MM.1S (cell line): ENCODE measurements at regions not wholly inside any gene's neighbourhood (a gene's known extent, or its start where the extent isn't known, plus 50 kb on each side); places are given as distances from the start of the nearest gene placed in this dataset.

Experiments used
- DNase-seq: peaks from one replicate; pipeline ENCODE4 v3.0.0-alpha.2; 2015
- H2AFZ ChIP-seq: fragments of 300-600 bp; sonication (generic); 2 replicates; pipeline ENCODE4 v1.6.0; 2016; ENCODE audit warnings: antibody characterized with exemption, low read length
- H3F3A ChIP-seq: fragments of 300-600 bp; sonication (generic); 2 replicates; pipeline ENCODE4 v1.6.1; 2016; ENCODE audit warnings: mild to moderate bottlenecking, antibody characterized with exemption, low read length, moderate library complexity, mixed read lengths; ENCODE audit not compliant: insufficient read depth
- H3K27ac ChIP-seq: fragments of 300-600 bp; sonication (generic); 2 replicates; pipeline ENCODE4 v1.5.1; 2016; ENCODE audit warnings: mild to moderate bottlenecking, low read length
- H3K27me3 ChIP-seq: fragments of 300-600 bp; sonication (generic); replicated peaks from 2 replicates; pipeline ENCODE4 v1.6.0; 2016; ENCODE audit warnings: low read length; ENCODE audit not compliant: insufficient read depth
- H3K36me3 ChIP-seq: fragments of 300-600 bp; sonication (generic); replicated peaks from 2 replicates; pipeline ENCODE4 v1.6.1; 2016; ENCODE audit warnings: mild to moderate bottlenecking, low read length, mixed read lengths; ENCODE audit not compliant: insufficient read depth
- H3K4me1 ChIP-seq: fragments of 300-600 bp; sonication (generic); 2 replicates; pipeline ENCODE4 v1.6.1; 2016; ENCODE audit warnings: low read length, mixed read lengths
- H3K4me2 ChIP-seq: fragments of 300-600 bp; sonication (generic); 2 replicates; pipeline ENCODE4 v1.6.0; 2016; ENCODE audit warnings: low read depth, low read length
- H3K4me3 ChIP-seq: fragments of 300-600 bp; sonication (generic); 2 replicates; pipeline ENCODE4 v1.5.1; 2016; ENCODE audit warnings: low read length, mixed read lengths
- H3K79me2 ChIP-seq: fragments of 300-600 bp; sonication (generic); 2 replicates; pipeline ENCODE4 v1.6.1; 2016; ENCODE audit warnings: mixed run types, low read length, mixed read lengths
- H3K9ac ChIP-seq: fragments of 300-600 bp; sonication (generic); 2 replicates; pipeline ENCODE4 v1.6.1; 2016; ENCODE audit warnings: low read length, mixed read lengths
- H3K9me2 ChIP-seq: fragments of 300-600 bp; sonication (generic); replicated peaks from 2 replicates; pipeline ENCODE4 v1.6.1; 2016; ENCODE audit warnings: mild to moderate bottlenecking, low read length, mixed read lengths; ENCODE audit not compliant: insufficient read depth
- H3K9me3 ChIP-seq: fragments of 300-600 bp; sonication (generic); replicated peaks from 2 replicates; pipeline ENCODE4 v1.6.1; 2016; ENCODE audit warnings: mild to moderate bottlenecking, low read length, mixed read lengths; ENCODE audit not compliant: insufficient read depth
- H4K20me1 ChIP-seq: fragments of 300-600 bp; sonication (generic); 2 replicates; pipeline ENCODE4 v1.6.1; 2016; ENCODE audit warnings: mild to moderate bottlenecking, low read length, moderate library complexity, mixed read lengths; ENCODE audit not compliant: insufficient read depth
- CTCF ChIP-seq: fragments of 300-600 bp; sonication (generic); IDR thresholded peaks from 2 replicates; pipeline ENCODE4 v1.5.1; 2016; ENCODE audit warnings: antibody characterized with exemption, low read length, mixed read lengths
- EZH2 ChIP-seq: fragments of 300-600 bp; sonication (generic); optimal IDR thresholded peaks from 2 replicates; pipeline ENCODE3; 2017; ENCODE audit warnings: low read depth, mild to moderate bottlenecking, antibody characterized with exemption, low read length, mixed read lengths
- EZH2phosphoT487 ChIP-seq: fragments of 300-600 bp; sonication (generic); IDR thresholded peaks from 2 replicates; pipeline ENCODE4 v1.6.1; 2018; ENCODE audit warnings: antibody characterized with exemption, low read length

GRCh38 chr5:34600118-34600493 is 56.0 kb upstream of the RAI14 start:
- no peaks in the 10 kb centered on the region for H3F3A ChIP-seq
- TF ChIP-seq EZH2 (no peak), EZH2phosphoT487 (no peak), CTCF (no peak)
- DNase-seq, result no peak
- no peak overlapping the region for H2AFZ ChIP-seq
- no peak overlapping the region for H3K9ac ChIP-seq
- no peaks in the 10 kb centered on the region for H3K9me3 ChIP-seq
- no peak overlapping the region for H3K4me3 ChIP-seq
- H3K27ac ChIP-seq, result no peak overlapping the region
- H3K9me2 ChIP-seq, result no peaks in the 10 kb centered on the region
- no peaks in the 10 kb centered on the region for H3K4me1 ChIP-seq
- no peak overlapping the region for H3K4me2 ChIP-seq
- no peaks in the 10 kb centered on the region for H3K27me3 ChIP-seq
- H3K79me2 ChIP-seq, result no peaks in the 10 kb centered on the region
- H3K36me3 ChIP-seq, result no peaks in the 10 kb centered on the region
- no peaks in the 10 kb centered on the region for H4K20me1 ChIP-seq

GRCh38 chr5:34603378-34603777 is 52.8 kb upstream of the RAI14 start:
- Histone ChIP-seq H3K27ac (no peak overlapping the region), H4K20me1 (no peaks in the 10 kb centered on the region)
- no peak for DNase-seq

GRCh38 chr5:34604119-34604675 is 51.9 kb upstream of the RAI14 start:
- Histone ChIP-seq H4K20me1 (no peaks in the 10 kb centered on the region), H3K27ac (no peak overlapping the region), H3K4me2 (no peak overlapping the region), H3K9me2 (no peaks in the 10 kb centered on the region), H3K4me1 (no peaks in the 10 kb centered on the region), H3K36me3 (no peaks in the 10 kb centered on the region), H3K9me3 (no peaks in the 10 kb centered on the region), H2AFZ (no peak overlapping the region), H3F3A (no peaks in the 10 kb centered on the region), H3K27me3 (no peaks in the 10 kb centered on the region), H3K4me3 (no peak overlapping the region), H3K9ac (no peak overlapping the region), H3K79me2 (no peaks in the 10 kb centered on the region)
- no peak for TF ChIP-seq CTCF
- no peak for DNase-seq

More at GRCh38 chr5:34603378-34603777, 52.8 kb upstream of the RAI14 start:
- Histone ChIP-seq H3K27me3 (no peaks in the 10 kb centered on the region), H3K4me2 (no peak overlapping the region), H3F3A (no peaks in the 10 kb centered on the region), H3K79me2 (no peaks in the 10 kb centered on the region), H2AFZ (no peak overlapping the region), H3K4me1 (no peaks in the 10 kb centered on the region), H3K9ac (no peak overlapping the region), H3K9me3 (no peaks in the 10 kb centered on the region), H3K9me2 (no peaks in the 10 kb centered on the region), H3K4me3 (no peak overlapping the region), H3K36me3 (no peaks in the 10 kb centered on the region)
- TF ChIP-seq EZH2, result no peak
- no peak for TF ChIP-seq CTCF
- TF ChIP-seq EZH2phosphoT487, result no peak
